H9 (cell line): ENCODE measurements at regions not wholly inside any gene's neighbourhood (a gene's known extent, or its start where the extent isn't known, plus 50 kb on each side); places are given as distances from the start of the nearest gene placed in this dataset.

Source experiments
- DNase-seq: peaks from one replicate; pipeline ENCODE4 v3.0.0-alpha.2; 2017
- H2AFZ ChIP-seq: one replicate; pipeline ENCODE4 v1.6.1; 2013; ENCODE audit warnings: mild to moderate bottlenecking, low read length, control low read depth, moderate library complexity
- H2AK5ac ChIP-seq: 2 replicates; pipeline ENCODE4 v1.6.1; 2013; ENCODE audit warnings: low read length, control low read depth, mixed read lengths; ENCODE audit not compliant: insufficient read length
- H2BK120ac ChIP-seq: one replicate; pipeline ENCODE4 v1.6.1; 2013; ENCODE audit warnings: low read depth, mild to moderate bottlenecking, low read length, control low read depth, inconsistent platforms; ENCODE audit not compliant: poor library complexity, severe bottlenecking
- H2BK12ac ChIP-seq: 2 replicates; pipeline ENCODE4 v1.6.1; 2013; ENCODE audit warnings: low read length, control low read depth, mixed read lengths, low read depth; ENCODE audit not compliant: insufficient read length
- H2BK15ac ChIP-seq: 2 replicates; pipeline ENCODE4 v1.6.1; 2013; ENCODE audit warnings: low read depth, low read length, control low read depth
- H2BK20ac ChIP-seq: one replicate; pipeline ENCODE4 v1.6.1; 2013; ENCODE audit warnings: low read depth, mild to moderate bottlenecking, low read length, control low read depth, inconsistent platforms; ENCODE audit not compliant: poor library complexity, severe bottlenecking
- H2BK5ac ChIP-seq: 2 replicates; pipeline ENCODE4 v1.6.1; 2013; ENCODE audit warnings: low read length, control low read depth, mixed read lengths; ENCODE audit not compliant: insufficient read length
- H3K14ac ChIP-seq: 2 replicates; pipeline ENCODE4 v1.6.1; 2013; ENCODE audit warnings: low read length, control low read depth; ENCODE audit not compliant: insufficient read depth
- H3K18ac ChIP-seq: 2 replicates; pipeline ENCODE4 v1.6.1; 2013; ENCODE audit warnings: low read depth, mild to moderate bottlenecking, mixed read lengths, low read length, control low read depth; ENCODE audit not compliant: insufficient read length
- H3K23ac ChIP-seq: 2 replicates; pipeline ENCODE4 v1.6.1; 2013; ENCODE audit warnings: low read length, control low read depth, mixed read lengths, low read depth; ENCODE audit not compliant: insufficient read length
- H3K23me2 ChIP-seq: 2 replicates; pipeline ENCODE4 v1.6.1; 2013; ENCODE audit warnings: low read depth, mild to moderate bottlenecking, mixed read lengths, low read length, control low read depth; ENCODE audit not compliant: insufficient read length, poor library complexity, severe bottlenecking
- H3K27ac ChIP-seq: 2 replicates; pipeline ENCODE4 v1.5.1; 2013; ENCODE audit warnings: low read length, control low read depth, mixed read lengths, low read depth; ENCODE audit not compliant: insufficient read length
- H3K27me3 ChIP-seq: 2 replicates; pipeline ENCODE4 v1.6.1; 2013; ENCODE audit warnings: low read length, control low read depth, inconsistent platforms; ENCODE audit not compliant: insufficient read depth
- H3K4ac ChIP-seq: 2 replicates; pipeline ENCODE4 v1.6.1; 2013; ENCODE audit warnings: low read depth, mild to moderate bottlenecking, control low read depth, inconsistent platforms, low read length, moderate library complexity
- H3K4me1 ChIP-seq: 2 replicates; pipeline ENCODE4 v1.6.1; 2013; ENCODE audit warnings: low read length, control low read depth, inconsistent platforms; ENCODE audit not compliant: insufficient read depth
- H3K4me2 ChIP-seq: 2 replicates; pipeline ENCODE4 v1.6.1; 2013; ENCODE audit warnings: low read length, control low read depth, mixed read lengths; ENCODE audit not compliant: insufficient read length, insufficient read depth
- H3K56ac ChIP-seq: 2 replicates; pipeline ENCODE4 v1.6.1; 2013; ENCODE audit warnings: low read depth, mild to moderate bottlenecking, mixed read lengths, low read length, control low read depth; ENCODE audit not compliant: insufficient read length
- H3K79me1 ChIP-seq: 2 replicates; pipeline ENCODE4 v1.6.1; 2013; ENCODE audit warnings: low read depth, mild to moderate bottlenecking, moderate library complexity, low read length, control low read depth, inconsistent platforms; ENCODE audit not compliant: insufficient read depth, poor library complexity, severe bottlenecking
- H3K79me2 ChIP-seq: 2 replicates; pipeline ENCODE4 v1.6.1; 2013; ENCODE audit warnings: low read length, control low read depth, inconsistent platforms; ENCODE audit not compliant: insufficient read depth
- H3K9ac ChIP-seq: 2 replicates; pipeline ENCODE4 v1.6.1; 2013; ENCODE audit warnings: low read length, control low read depth, mixed read lengths; ENCODE audit not compliant: insufficient read length; ENCODE audit errors: extremely low read depth
- H3K9me3 ChIP-seq: one replicate; pipeline ENCODE4 v1.6.1; 2013; ENCODE audit warnings: low read depth, low read length, inconsistent platforms; ENCODE audit not compliant: control insufficient read depth
- H3T11ph ChIP-seq: one replicate; pipeline ENCODE4 v1.6.1; 2013; ENCODE audit warnings: mild to moderate bottlenecking, low read length, control low read depth, inconsistent platforms
- H4K20me1 ChIP-seq: one replicate; pipeline ENCODE4 v1.6.1; 2013; ENCODE audit not compliant: control insufficient read depth, insufficient read length, insufficient read depth
- H4K5ac ChIP-seq: 2 replicates; pipeline ENCODE4 v1.6.1; 2013; ENCODE audit warnings: low read depth, mild to moderate bottlenecking, mixed read lengths, low read length, control low read depth; ENCODE audit not compliant: insufficient read length
- H4K8ac ChIP-seq: replicated peaks from 2 replicates; pipeline ENCODE4 v1.6.1; 2013; ENCODE audit warnings: low read length, control low read depth, mixed read lengths, low read depth; ENCODE audit not compliant: insufficient read length
- H4K91ac ChIP-seq: 2 replicates; pipeline ENCODE4 v1.6.1; 2013; ENCODE audit warnings: low read depth, mild to moderate bottlenecking, moderate library complexity, mixed read lengths, low read length, control low read depth; ENCODE audit not compliant: insufficient read length
- H3K27ac Mint-ChIP-seq, 3 experiments: 2 replicates in 2 of 3; 3 replicates in 1 of 3; pipeline ENCODE4 v1.8.0; 2020 to 2021; ENCODE audit warnings: mixed read lengths in 3 of 3, mild to moderate bottlenecking in 1 of 3, moderate library complexity in 1 of 3
- H3K27me3 Mint-ChIP-seq: 2 replicates; pipeline ENCODE4 v1.8.0; 2021; ENCODE audit warnings: low read depth, mild to moderate bottlenecking, moderate library complexity, mixed read lengths
- H3K36me3 Mint-ChIP-seq, 3 experiments: 2 replicates in 2 of 3; 3 replicates in 1 of 3; pipeline ENCODE4 v1.8.0; 2020 to 2021; ENCODE audit warnings: low read depth in 3 of 3, mixed read lengths in 3 of 3; ENCODE audit not compliant: insufficient read depth in 1 of 3
- H3K4me1 Mint-ChIP-seq, 2 experiments: 2 replicates each; pipeline ENCODE4 v1.8.0; 2020; ENCODE audit warnings: mixed read lengths in 2 of 2
- H3K4me3 Mint-ChIP-seq, 2 experiments: 2 replicates in 1 of 2; 3 replicates in 1 of 2; pipeline ENCODE4 v1.8.0; 2020 to 2021; ENCODE audit warnings: mild to moderate bottlenecking in 2 of 2, mixed read lengths in 2 of 2, moderate library complexity in 1 of 2
- H3K9me3 Mint-ChIP-seq, 2 experiments: 2 replicates in 1 of 2; 3 replicates in 1 of 2; pipeline ENCODE4 v1.8.0; 2020; ENCODE audit warnings: mild to moderate bottlenecking in 2 of 2, mixed read lengths in 2 of 2, moderate library complexity in 1 of 2
- WGBS: extraction: QIAGEN DNeasy Blood & Tissue Kit; methylation state at CpG from one replicate; pipeline ENCODE4 v1.1.7; 2013; ENCODE audit warnings: missing lambda C conversion rate, low lambda C conversion rate, mixed read lengths; ENCODE audit not compliant: insufficient read length; ENCODE audit errors: extremely low coverage; 5-methylcytosine and 5-hydroxymethylcytosine counted together
- TF ChIP-seq, protein P1 (sequence below): fragments of 200-600 bp; sonication (generic); conservative IDR thresholded peaks from 3 replicates; pipeline ENCODE4 v1.8.0; 2021; ENCODE audit warnings: antibody characterized with exemption, mild to moderate bottlenecking

DNA sequence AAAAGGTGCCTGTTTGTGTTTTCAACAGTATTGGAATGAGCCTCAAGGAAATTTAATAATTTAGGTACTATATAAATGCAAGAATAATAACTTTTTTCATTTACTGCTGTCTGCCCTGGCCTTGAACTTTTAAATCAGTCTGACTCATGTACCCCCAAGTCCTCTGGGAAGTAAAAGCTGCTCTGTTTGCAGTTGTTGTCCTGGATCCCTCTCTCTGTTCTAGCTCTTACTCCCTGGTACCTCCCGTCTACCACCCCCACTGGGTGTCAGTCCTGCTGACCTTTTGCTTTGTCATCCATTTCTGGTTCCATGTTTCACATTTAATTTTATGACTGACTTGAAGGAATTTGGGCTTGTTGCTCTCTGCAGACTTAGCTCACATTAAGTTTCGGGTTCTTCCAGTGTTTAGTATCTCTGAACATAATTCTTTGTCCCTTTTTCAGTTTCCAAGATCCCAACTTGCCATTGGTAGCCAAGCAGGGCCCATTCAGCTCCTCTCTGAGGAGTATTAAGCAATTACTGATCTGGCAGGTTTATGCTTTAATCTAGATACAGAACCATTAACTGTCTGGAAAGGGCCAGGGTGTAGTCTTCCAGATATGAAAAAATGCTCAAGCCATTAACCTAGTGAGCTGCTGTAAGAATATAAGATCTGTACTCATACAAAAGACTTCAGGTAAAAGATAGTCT lies 208.7 kb upstream of the FAM3C start:
- TF ChIP-seq, protein P1, sequence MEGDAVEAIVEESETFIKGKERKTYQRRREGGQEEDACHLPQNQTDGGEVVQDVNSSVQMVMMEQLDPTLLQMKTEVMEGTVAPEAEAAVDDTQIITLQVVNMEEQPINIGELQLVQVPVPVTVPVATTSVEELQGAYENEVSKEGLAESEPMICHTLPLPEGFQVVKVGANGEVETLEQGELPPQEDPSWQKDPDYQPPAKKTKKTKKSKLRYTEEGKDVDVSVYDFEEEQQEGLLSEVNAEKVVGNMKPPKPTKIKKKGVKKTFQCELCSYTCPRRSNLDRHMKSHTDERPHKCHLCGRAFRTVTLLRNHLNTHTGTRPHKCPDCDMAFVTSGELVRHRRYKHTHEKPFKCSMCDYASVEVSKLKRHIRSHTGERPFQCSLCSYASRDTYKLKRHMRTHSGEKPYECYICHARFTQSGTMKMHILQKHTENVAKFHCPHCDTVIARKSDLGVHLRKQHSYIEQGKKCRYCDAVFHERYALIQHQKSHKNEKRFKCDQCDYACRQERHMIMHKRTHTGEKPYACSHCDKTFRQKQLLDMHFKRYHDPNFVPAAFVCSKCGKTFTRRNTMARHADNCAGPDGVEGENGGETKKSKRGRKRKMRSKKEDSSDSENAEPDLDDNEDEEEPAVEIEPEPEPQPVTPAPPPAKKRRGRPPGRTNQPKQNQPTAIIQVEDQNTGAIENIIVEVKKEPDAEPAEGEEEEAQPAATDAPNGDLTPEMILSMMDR = no peak
- H3K4me2 ChIP-seq = no peak overlapping the region
- H4K5ac ChIP-seq = no peak overlapping the region
- Mint-ChIP-seq H3K9me3 (no peaks in the 10 kb centered on the region; a peak in 1 of 5 replicates), H3K36me3 (no peaks in the 10 kb centered on the region), H3K27ac (0 out of 7 replicates have a peak overlapping the region, but pooled peaks of 1 of the 3 experiments have one; percentile 3), H3K4me1 (peaks cover 5 to 9% of the 10 kb centered on the region in 2 experiments; a peak in 2 of 4 replicates), H3K4me3 (no peak overlapping the region), H3K27me3 (no peaks in the 10 kb centered on the region)
- H4K8ac ChIP-seq = no peak overlapping the region
- H3K14ac ChIP-seq = no peak overlapping the region
- no peaks in the 10 kb centered on the region for H4K20me1 ChIP-seq
- no peak overlapping the region for H3K27ac ChIP-seq
- H2BK15ac ChIP-seq = no peak overlapping the region
- H2BK5ac ChIP-seq = no peak overlapping the region
- no peak overlapping the region for H2AFZ ChIP-seq
- no peak overlapping the region for H2BK120ac ChIP-seq
- no peak overlapping the region for H2BK12ac ChIP-seq
- no peak overlapping the region for H3K56ac ChIP-seq
- H3K23me2 ChIP-seq = no peaks in the 10 kb centered on the region
- DNase-seq = no peak
- WGBS = no CpG with 5 or more reads among the region's 2 CpGs
- H2BK20ac ChIP-seq = no peak overlapping the region
- H3K79me2 ChIP-seq = no peaks in the 10 kb centered on the region
- no peaks in the 10 kb centered on the region for H3K9me3 ChIP-seq
- no peaks in the 10 kb centered on the region; the same call in 1 of the 2 replicates for H3K27me3 ChIP-seq
- no peak overlapping the region for H3K4ac ChIP-seq
- H3T11ph ChIP-seq = no peak overlapping the region
- H3K23ac ChIP-seq = no peak overlapping the region
- no peaks in the 10 kb centered on the region for H3K79me1 ChIP-seq
- no peak overlapping the region for H4K91ac ChIP-seq
- no peaks in the 10 kb centered on the region for H3K4me1 ChIP-seq
- no peak overlapping the region for H3K18ac ChIP-seq
- H2AK5ac ChIP-seq = no peak overlapping the region
- H3K9ac ChIP-seq = no peak overlapping the region
